Bronchial epithelial cell (primary cell): ENCODE measurements at regions not wholly inside any gene's neighbourhood (a gene's known extent, or its start where the extent isn't known, plus 50 kb on each side); places are given as distances from the start of the nearest gene placed in this dataset.

ENCODE experiments used
- DNase-seq: peaks from one replicate; pipeline ENCODE4 v3.0.0-alpha.2; 2010; ENCODE audit warnings: low read depth
- FAIRE-seq: peaks from 2 replicates; lab custom pipeline; 2011; peaks lifted over from hg19 to GRCh38; lab: Jason Lieb, UNC
- H3K27me3 ChIP-seq: 2 replicates; pipeline ENCODE4 v1.5.1; 2011; ENCODE audit warnings: low read length; ENCODE audit not compliant: control insufficient read depth, insufficient read depth
- H3K36me3 ChIP-seq: 2 replicates; pipeline ENCODE4 v1.5.1; 2011; ENCODE audit warnings: low read length; ENCODE audit not compliant: control insufficient read depth, insufficient read depth
- H3K4me3 ChIP-seq: 2 replicates; pipeline ENCODE4 v1.5.1; 2011; ENCODE audit warnings: mild to moderate bottlenecking, low read depth, low read length, control low read depth
- TF ChIP-seq, protein P1 (sequence below): IDR thresholded peaks from 2 replicates; pipeline ENCODE4 v1.5.1; 2011; ENCODE audit warnings: mild to moderate bottlenecking, moderate library complexity, low read length, control low read depth, inconsistent platforms; ENCODE audit not compliant: insufficient read depth, severe bottlenecking

DNA sequence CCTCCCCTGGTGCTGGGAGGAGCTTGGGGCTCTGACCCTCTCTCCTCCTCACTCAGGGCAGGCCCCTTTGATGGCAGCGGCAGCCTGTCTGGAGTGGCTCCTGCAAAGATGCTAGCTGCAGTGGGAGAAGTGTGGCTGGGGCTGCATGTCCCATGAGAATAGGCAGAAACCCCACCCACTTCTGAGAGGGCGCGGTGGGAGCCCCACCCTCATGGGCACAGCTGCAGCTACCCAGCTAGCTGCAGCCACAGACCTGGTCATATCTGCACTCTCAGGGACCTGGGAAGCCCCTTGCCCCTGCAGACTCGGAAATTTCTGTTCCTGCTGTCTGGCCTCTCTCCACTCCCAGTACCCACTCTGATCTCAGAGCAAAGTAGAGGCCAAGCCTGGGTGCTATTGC lies 72.2 kb upstream of the BRD7 start:
- DNase-seq (no peak), FAIRE-seq (no peak)
- no peaks in the 10 kb centered on the region for H3K27me3 ChIP-seq
- TF ChIP-seq, protein P1, sequence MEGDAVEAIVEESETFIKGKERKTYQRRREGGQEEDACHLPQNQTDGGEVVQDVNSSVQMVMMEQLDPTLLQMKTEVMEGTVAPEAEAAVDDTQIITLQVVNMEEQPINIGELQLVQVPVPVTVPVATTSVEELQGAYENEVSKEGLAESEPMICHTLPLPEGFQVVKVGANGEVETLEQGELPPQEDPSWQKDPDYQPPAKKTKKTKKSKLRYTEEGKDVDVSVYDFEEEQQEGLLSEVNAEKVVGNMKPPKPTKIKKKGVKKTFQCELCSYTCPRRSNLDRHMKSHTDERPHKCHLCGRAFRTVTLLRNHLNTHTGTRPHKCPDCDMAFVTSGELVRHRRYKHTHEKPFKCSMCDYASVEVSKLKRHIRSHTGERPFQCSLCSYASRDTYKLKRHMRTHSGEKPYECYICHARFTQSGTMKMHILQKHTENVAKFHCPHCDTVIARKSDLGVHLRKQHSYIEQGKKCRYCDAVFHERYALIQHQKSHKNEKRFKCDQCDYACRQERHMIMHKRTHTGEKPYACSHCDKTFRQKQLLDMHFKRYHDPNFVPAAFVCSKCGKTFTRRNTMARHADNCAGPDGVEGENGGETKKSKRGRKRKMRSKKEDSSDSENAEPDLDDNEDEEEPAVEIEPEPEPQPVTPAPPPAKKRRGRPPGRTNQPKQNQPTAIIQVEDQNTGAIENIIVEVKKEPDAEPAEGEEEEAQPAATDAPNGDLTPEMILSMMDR: no peak
- no peaks in the 10 kb centered on the region for H3K36me3 ChIP-seq
- H3K4me3 ChIP-seq: no peak overlapping the region

DNA sequence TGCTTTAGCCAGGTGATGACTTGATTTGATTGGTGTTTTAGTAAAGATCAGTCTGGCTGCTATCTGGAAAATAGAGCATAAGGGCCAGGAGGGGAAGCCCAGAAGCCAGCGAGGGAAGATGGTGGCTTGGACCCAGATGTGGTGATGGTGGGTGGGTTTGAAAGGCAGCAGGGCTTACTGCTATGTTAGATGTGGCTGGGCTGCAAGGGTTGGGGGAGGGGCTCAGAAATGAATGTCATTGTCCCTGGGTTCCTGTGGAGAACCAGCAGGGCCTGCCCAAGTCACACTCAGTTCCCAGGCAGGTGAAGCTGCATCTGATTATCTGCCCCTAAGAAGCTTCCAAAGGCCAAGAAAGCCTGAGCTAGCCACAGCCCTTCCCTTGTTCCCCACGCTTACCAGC lies 71.7 kb upstream of the BRD7 start:
- no peak for DNase-seq
- Histone ChIP-seq H3K4me3 (no peak overlapping the region), H3K36me3 (no peaks in the 10 kb centered on the region), H3K27me3 (no peaks in the 10 kb centered on the region)
- TF ChIP-seq, protein P1: no peak
- peak; percentile 18 for FAIRE-seq

DNA sequence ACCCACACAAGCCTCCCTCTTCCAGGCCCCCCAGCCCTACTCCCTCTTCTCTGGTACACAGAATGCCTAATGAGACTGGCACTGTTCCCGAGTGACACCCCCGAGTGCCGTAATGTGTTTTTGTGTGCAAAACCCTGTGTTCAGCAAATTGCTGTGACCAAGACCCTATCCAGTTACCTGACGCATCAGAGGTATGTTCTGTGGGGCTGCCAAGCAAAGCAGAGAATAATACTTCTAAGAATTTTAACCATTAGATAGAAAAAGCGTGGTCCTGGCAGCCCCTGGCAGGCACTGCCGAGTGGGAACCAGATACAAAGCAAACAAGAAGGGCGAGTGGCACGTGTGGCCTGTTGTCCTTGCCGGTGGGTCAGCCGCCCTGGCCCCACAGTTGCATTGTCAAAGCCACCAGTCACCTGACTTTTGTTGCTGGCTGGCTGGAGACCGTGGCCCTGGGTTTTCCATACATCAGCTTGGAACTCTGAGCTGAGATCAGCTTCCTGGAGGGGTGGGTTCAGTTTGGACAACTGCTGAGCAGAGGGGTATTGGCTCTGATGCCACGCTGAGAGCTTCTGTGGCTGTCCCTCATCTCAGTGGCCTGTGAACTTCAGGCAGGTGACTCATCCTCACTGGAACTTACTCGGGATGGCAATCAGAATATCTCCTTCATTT lies 69.1 kb upstream of the BRD7 start:
- FAIRE-seq (no peak), DNase-seq (no peak)
- Histone ChIP-seq H3K36me3 (no peaks in the 10 kb centered on the region), H3K4me3 (no peak overlapping the region), H3K27me3 (no peaks in the 10 kb centered on the region)
- TF ChIP-seq, protein P1: no peak

DNA sequence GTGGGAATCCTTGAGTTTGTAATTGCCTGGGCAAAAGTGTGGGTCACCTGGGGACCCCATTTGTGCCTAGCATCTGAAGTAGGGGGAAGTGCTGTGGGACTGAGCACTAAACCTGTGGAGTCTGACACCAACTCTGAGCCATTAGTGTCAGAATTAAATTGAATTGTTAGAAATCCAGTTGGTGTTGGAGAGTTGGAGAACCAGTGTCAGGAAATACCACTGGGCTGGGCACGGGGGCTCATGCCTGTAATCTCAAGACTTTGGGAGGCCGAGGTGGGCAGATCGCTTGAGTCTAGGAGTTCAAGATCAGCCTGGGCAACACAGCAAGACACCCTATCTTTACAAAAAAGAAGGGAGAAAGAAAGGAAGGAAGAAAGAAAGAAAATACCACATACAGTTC lies 67.5 kb upstream of the BRD7 start:
- Histone ChIP-seq H3K4me3 (no peak overlapping the region), H3K36me3 (no peaks in the 10 kb centered on the region), H3K27me3 (no peaks in the 10 kb centered on the region)
- no peak for DNase-seq
- FAIRE-seq: no peak
- TF ChIP-seq, protein P1: no peak

DNA sequence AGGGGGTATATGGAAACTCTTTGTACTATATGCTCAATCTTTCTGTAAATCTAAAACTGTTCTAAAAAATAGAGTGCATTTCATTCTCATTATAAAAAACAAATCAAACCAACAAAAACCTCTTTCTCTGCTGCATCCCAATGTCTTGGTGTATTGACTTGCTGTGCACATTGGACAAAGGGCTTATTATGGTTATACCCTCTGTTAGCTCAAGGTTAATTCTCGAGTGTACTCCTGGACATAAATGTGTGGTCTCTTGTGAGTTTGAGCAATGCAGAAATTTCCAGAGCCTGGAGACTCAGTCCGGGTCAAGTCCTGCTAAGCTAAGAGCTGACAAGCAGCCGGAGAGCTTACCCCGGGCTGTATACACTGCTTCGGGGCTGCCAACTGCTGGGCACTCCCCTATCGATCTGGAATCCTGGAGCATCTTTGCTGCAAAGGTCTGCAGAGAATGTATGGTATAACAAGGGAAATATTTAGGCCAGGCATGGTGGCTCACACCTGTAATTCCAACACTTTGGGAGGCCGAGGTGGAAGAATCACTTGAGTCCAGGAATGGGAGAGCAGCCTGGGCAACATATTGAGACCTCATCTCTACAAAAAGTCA lies 66.2 kb upstream of the BRD7 start:
- Histone ChIP-seq H3K36me3 (no peaks in the 10 kb centered on the region), H3K4me3 (no peak overlapping the region), H3K27me3 (no peaks in the 10 kb centered on the region)
- no peak for DNase-seq
- TF ChIP-seq, protein P1: no peak
- no peak for FAIRE-seq
